Gastroesophageal sphincter (tissue), 4 donors: ENCODE measurements at regions not wholly inside any gene's neighbourhood (a gene's known extent, or its start where the extent isn't known, plus 50 kb on each side); places are given as distances from the start of the nearest gene placed in this dataset.

Experiments
- ATAC-seq: fragments of 150-250 bp; one replicate; pipeline ENCODE4 v1.9.1; 2016; ENCODE audit warnings: mild to moderate bottlenecking, moderate library complexity
- H3K27ac ChIP-seq, 4 donors: fragments of 200-600 bp; sonication (generic) in 3 of 4; 1 replicate in 3 of 4; 2 replicates in 1 of 4; pipeline ENCODE4 v1.5.1; 2016 to 2019
- H3K27me3 ChIP-seq: fragments of 200-600 bp; sonication (generic); one replicate; pipeline ENCODE4 v1.5.1; 2019
- H3K36me3 ChIP-seq, 2 donors: fragments of 200-600 bp; sonication (generic); one replicate each; pipeline ENCODE4 v1.5.1; 2019; ENCODE audit warnings: control low read depth in 1 of 2
- H3K4me1 ChIP-seq, 3 donors: fragments of 200-600 bp; sonication (generic); 1 replicate in 2 of 3; 2 replicates in 1 of 3; pipeline ENCODE4 v1.5.1; 2016 to 2019; ENCODE audit warnings: control low read depth in 2 of 3
- H3K4me3 ChIP-seq, 2 donors: fragments of 200-600 bp; sonication (generic); one replicate each; pipeline ENCODE4 v1.5.1; 2019; ENCODE audit warnings: mild to moderate bottlenecking in 1 of 2, moderate library complexity in 1 of 2
- H3K9me3 ChIP-seq, 3 donors: fragments of 200-600 bp; sonication (generic); one replicate each; pipeline ENCODE4 v1.5.1; 2017 to 2019; ENCODE audit warnings: control low read depth in 2 of 3
- EP300 ChIP-seq: sonication (generic); formaldehyde crosslinking; IDR thresholded peaks from one replicate; pipeline ENCODE4 v1.6.1; 2017; ENCODE audit warnings: antibody characterized with exemption, mild to moderate bottlenecking
- POLR2A ChIP-seq, 2 donors: fragments of 450-650 bp; IDR thresholded peaks; one replicate each; pipeline ENCODE4 v1.6.1; 2017; ENCODE audit warnings: antibody characterized with exemption in 2 of 2, mild to moderate bottlenecking in 2 of 2, moderate library complexity in 1 of 2
- POLR2AphosphoS5 ChIP-seq: sonication (generic); formaldehyde crosslinking; IDR thresholded peaks from one replicate; pipeline ENCODE4 v1.6.1; 2017; ENCODE audit warnings: antibody characterized with exemption
- WGBS, 2 donors: methylation state at CpG; one replicate each; pipeline ENCODE4 v1.1.5; 2018; ENCODE audit warnings: low coverage in 1 of 2; 5-methylcytosine and 5-hydroxymethylcytosine counted together
- TF ChIP-seq, protein P1 (sequence below), 4 experiments: fragments of 200-600 bp in 2 of 4; fragments of 450-650 bp in 2 of 4; sonication (generic) in 1 of 4; IDR thresholded peaks; one replicate each; pipeline ENCODE4 v1.5.1; 2017 to 2019; ENCODE audit warnings: antibody characterized with exemption in 4 of 4, mild to moderate bottlenecking in 2 of 4, moderate library complexity in 2 of 4

GRCh38 chr5:12624776-12625560, 720.7 kb upstream of the CTNND2 start:
- Histone ChIP-seq H3K4me3 (no peak overlapping the region), H3K36me3 (no peaks in the 10 kb centered on the region), H3K27me3 (no peaks in the 10 kb centered on the region), H3K4me1 (no peaks in the 10 kb centered on the region), H3K27ac (no peak overlapping the region), H3K9me3 (peaks cover 0 to 14% (median 0%) of the 10 kb centered on the region in 3 donors)
- TF ChIP-seq EP300: no peak
- TF ChIP-seq, protein P1, sequence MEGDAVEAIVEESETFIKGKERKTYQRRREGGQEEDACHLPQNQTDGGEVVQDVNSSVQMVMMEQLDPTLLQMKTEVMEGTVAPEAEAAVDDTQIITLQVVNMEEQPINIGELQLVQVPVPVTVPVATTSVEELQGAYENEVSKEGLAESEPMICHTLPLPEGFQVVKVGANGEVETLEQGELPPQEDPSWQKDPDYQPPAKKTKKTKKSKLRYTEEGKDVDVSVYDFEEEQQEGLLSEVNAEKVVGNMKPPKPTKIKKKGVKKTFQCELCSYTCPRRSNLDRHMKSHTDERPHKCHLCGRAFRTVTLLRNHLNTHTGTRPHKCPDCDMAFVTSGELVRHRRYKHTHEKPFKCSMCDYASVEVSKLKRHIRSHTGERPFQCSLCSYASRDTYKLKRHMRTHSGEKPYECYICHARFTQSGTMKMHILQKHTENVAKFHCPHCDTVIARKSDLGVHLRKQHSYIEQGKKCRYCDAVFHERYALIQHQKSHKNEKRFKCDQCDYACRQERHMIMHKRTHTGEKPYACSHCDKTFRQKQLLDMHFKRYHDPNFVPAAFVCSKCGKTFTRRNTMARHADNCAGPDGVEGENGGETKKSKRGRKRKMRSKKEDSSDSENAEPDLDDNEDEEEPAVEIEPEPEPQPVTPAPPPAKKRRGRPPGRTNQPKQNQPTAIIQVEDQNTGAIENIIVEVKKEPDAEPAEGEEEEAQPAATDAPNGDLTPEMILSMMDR (IDR thresholded peaks at IDR 0.05): no peak
- 94% methylated on average over 3 of the region's 4 CpGs; no CpG with 5 or more reads in 1 of the 2 donors for WGBS, 2 donors
- ATAC-seq: no peak

GRCh38 chr5:12623408-12623807, 719.2 kb upstream of the CTNND2 start:
- H3K27ac ChIP-seq: no peak overlapping the region
- WGBS, 2 donors: 60% methylated on average over 1 of the region's 1 CpG; no CpG with 5 or more reads in 1 of the 2 donors
- no peak overlapping the region for H3K4me3 ChIP-seq
- H3K9me3 ChIP-seq: peaks cover 0 to 15% (median 0%) of the 10 kb centered on the region in 3 donors
- H3K27me3 ChIP-seq: no peaks in the 10 kb centered on the region
- no peaks in the 10 kb centered on the region for H3K4me1 ChIP-seq
- ATAC-seq: no peak
- TF ChIP-seq POLR2A (IDR thresholded peaks at IDR 0.05): no peak
- TF ChIP-seq POLR2AphosphoS5: no peak
- no peak for TF ChIP-seq EP300
- TF ChIP-seq, protein P1 (IDR thresholded peaks at IDR 0.05): no peak
- H3K36me3 ChIP-seq: no peaks in the 10 kb centered on the region

DNA sequence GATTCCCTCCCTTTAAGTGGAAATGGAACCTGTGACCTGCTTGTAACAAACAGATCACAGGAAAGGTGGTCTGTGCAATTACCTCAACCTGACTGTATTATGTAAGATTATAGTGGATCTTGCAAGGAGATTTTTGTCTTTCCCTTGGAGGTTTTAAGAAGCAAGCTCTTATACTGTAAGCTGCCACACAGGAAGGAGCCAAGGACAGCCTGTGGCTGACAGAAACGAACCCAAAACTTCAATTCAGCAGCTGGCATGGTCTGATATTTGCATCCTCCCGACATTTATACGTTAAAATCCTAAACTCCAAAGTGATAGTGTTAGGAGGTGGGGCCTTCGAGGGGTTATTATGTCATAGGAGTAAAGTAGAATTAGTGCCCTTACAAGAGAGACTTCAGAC, 711.8 kb upstream of the CTNND2 start:
- no peak overlapping the region for H3K4me3 ChIP-seq
- ATAC-seq: no peak
- no peaks in the 10 kb centered on the region for H3K36me3 ChIP-seq
- no peak overlapping the region for H3K27ac ChIP-seq
- TF ChIP-seq, protein P1 (IDR thresholded peaks at IDR 0.05): no peak
- TF ChIP-seq EP300 (no peak), POLR2A (IDR thresholded peaks at IDR 0.05) (no peak), POLR2AphosphoS5 (no peak)
- H3K9me3 ChIP-seq: peaks cover 0 to 15% (median 0%) of the 10 kb centered on the region in 3 donors
- H3K27me3 ChIP-seq: no peaks in the 10 kb centered on the region
- 72 to 79% methylated on average over 3 to 4 of the region's 4 CpGs for WGBS, 2 donors
- H3K4me1 ChIP-seq: no peaks in the 10 kb centered on the region

- no peaks in the 10 kb centered on the region for H3K27me3 ChIP-seq
- no peak for ATAC-seq
- no peaks in the 10 kb centered on the region for H3K36me3 ChIP-seq
- H3K4me1 ChIP-seq: no peaks in the 10 kb centered on the region
- WGBS, 2 donors: 74 to 77% methylated on average over 3 of the region's 3 CpGs
- H3K4me3 ChIP-seq: no peak overlapping the region
- peaks cover 0 to 15% (median 0%) of the 10 kb centered on the region in 3 donors for H3K9me3 ChIP-seq
- H3K27ac ChIP-seq: no peak overlapping the region
- TF ChIP-seq, protein P1 (IDR thresholded peaks at IDR 0.05): no peak
- no peak for TF ChIP-seq POLR2AphosphoS5
- no peak for TF ChIP-seq EP300
- no peak for TF ChIP-seq POLR2A (IDR thresholded peaks at IDR 0.05)
Observed at GRCh38 chr5:12615141-12615820, 711.0 kb upstream of the CTNND2 start.
